Suprapubic skin (tissue), 3 donors: ENCODE measurements at regions not wholly inside any gene's neighbourhood (a gene's known extent, or its start where the extent isn't known, plus 50 kb on each side); places are given as distances from the start of the nearest gene placed in this dataset.

Experiments used
- CTCF ChIP-seq, 2 donors: fragments of 200-600 bp in 1 of 2; fragments of 450-650 bp in 1 of 2; sonication (generic) in 1 of 2; IDR thresholded peaks; one replicate each; pipeline ENCODE4 v1.5.1; 2016 to 2019; ENCODE audit warnings: antibody characterized with exemption in 2 of 2, mild to moderate bottlenecking in 1 of 2, moderate library complexity in 1 of 2
- POLR2A ChIP-seq, 2 donors: fragments of 450-650 bp; IDR thresholded peaks; one replicate each; pipeline ENCODE4 v1.6.1; 2017; ENCODE audit warnings: antibody characterized with exemption in 2 of 2, mild to moderate bottlenecking in 2 of 2, moderate library complexity in 2 of 2

- TF ChIP-seq POLR2A (IDR thresholded peaks at IDR 0.05) = no peak
- no peak for TF ChIP-seq CTCF (IDR thresholded peaks at IDR 0.05)
These were observed 617.8 kb downstream of the PCDH7 start for GRCh38 chr4:31338000-31338399.
